Kidney capillary endothelial cell (primary cell): ENCODE measurements at regions not wholly inside any gene's neighbourhood (a gene's known extent, or its start where the extent isn't known, plus 50 kb on each side); places are given as distances from the start of the nearest gene placed in this dataset.
"Not testable (repeated sequence)": the region's sequence is repeated elsewhere in the genome, so short reads cannot be mapped to it uniquely, and the experiment has no call there.

Experiments
- DNase-seq: peaks from one replicate; pipeline ENCODE4 v3.0.0-alpha.2; 2018; ENCODE audit warnings: low spot score

DNA sequence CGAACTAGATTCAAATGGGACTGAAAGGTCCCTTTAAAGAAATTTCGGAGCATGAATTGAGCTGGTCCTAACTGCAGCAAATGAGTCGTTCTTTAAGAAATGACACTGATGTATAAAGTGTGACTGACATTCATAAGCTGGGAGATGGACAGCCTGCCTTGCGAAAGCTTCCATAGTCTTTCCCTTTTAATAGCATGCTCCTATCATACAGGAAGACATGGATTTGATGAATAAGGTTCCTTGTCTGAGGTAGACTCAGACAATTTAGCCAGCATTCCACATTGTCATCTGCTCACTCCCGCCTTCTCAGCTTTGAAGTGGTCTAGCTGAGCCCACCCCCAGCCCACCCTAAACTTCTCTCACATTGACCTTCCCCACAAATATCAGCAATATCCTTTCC is 264.9 kb downstream of the TSN start:
- no peak for DNase-seq

DNA sequence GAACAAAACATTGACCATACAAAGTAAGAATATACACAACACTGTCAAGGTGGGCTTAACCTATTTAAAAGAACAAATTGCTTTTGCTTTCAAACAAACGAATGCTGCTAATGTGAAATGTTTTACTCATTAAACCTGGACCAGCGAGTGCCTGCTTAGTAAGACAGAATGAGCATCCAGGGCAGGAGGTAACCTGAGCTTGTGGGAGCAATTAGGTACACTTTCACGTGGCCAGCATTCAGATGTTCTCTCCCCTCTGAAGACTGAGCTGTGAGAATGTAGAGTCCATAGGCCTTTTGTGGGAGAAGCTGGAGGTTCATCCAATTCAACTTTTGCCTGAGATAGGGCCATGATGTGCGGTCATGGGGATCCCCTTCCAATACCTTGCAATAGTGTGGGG is 266.5 kb downstream of the TSN start:
- DNase-seq = no peak

DNA sequence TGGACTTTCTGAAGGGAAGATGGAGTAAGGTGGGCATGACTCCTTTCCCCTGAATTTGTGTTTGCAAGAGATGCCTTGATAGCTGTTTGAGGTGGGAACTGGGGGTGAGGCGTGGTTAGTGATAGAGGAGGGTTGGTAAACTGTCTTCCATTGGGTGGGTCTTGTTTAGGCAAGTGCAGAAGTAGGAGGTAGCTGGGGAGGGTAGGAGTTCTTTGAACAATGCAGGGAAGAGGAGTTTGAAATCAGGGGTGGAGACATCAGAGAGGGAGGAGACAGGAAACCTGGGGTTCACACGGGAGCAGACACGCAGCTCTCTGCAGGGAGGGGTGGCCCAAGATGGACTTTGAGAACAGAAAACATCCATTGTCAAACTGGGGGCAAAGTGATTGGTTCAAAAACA is 267.1 kb downstream of the TSN start:
- no peak for DNase-seq

DNA sequence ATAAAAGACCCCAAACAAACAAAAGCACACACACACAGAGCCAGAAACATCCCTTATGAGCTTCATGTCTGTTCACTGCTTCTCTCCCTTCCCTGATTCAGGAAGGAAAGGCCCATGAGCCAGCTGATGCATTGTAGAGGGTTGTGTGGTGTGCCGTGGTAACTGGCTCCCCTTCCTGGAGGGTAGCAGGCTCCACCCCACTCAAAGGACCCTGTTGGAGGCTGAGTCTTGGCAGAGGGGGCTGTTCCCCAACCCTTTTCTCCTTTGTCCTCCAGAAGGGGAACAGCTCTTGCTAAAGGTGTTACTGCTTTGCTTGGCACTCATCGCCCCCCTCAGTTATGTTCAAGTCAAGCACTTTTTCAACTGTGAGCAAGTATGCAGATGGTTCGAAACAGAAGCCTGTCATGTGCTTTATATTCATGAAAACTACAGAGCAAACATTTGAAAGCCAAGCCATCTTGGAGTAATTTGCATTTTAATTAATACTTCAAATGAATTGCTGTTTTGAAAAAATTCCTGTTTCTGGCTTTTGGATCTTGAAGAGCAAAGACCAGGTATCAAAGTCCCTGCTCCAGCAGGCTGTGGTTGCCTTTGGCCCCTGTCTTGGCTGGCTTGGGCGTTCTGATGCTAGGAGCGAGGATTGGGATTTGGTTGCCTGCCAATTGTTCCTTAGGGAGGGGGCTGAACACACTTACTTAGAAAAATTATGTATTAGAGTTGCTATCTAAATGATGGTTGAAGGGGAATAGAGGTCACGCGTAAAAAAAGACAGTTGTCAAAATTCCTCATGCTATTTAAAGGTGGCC is 267.8 kb downstream of the TSN start:
- DNase-seq = no peak

DNA sequence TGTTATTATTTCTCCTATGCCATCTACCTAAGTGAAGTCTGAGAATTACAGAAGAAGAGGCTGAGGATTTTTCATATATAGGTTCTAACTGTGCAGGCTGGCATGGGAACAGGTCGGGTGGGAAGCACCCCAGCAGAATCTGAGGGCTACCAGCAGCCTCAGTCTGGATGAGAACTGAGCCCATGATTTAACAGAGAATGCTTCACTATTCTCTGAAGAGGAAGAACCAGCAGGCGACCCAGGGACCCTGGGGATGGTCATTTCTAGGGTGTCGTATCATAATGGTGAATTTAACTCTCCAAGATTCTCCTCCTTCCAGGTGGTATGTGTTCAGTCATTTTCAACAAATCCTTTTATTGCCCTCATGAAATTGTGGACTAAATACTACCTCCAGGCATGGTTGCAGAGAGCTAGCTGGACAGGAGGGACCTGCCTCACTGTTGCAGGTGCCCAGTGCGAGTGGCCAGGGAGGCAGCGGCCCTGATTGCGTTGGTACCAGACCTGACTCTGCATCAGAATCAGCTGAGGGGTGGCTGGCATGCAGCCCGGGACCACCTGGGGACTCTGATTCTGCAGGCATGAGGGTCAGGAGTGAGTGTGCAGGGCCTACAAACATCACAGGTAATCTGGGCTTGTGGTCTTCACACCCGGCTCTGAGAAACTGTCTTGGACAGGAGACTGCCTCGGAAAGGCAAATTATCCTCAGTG is 272.2 kb downstream of the TSN start:
- no peak for DNase-seq

DNA sequence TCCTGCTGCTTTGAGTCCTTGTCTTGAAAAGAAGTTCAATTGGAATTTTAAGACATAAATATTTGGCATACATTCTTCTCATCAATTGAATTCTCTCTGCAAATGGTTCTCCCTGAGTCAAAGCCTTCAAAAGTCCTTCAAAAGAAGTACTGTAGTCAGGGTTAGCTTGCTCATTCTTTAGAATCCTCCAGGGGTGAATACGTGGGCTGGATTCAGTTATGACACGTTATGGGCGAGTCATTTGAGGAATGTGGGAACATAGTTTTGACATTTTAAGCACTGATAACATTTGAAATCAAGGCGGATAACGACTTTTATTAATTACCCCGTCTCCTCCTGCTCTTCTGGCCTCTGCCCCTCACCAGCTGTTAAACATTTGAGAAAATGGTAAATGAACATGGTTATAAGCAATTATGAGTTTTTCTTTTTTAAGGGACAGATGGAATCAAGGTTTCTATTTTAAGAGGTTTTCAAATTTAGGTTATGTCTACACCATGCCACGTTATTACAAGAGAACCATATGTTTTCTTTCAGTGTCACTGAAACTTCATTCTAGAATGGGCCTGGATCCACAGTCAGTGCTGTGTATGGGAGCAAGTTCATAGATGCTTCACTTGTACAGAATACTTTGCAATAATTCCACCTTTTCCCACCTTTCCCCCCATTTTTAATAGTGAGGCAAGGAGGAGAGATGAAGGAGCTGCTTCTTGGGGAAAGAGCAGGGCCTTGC is 273.1 kb downstream of the TSN start:
- no peak for DNase-seq

DNA sequence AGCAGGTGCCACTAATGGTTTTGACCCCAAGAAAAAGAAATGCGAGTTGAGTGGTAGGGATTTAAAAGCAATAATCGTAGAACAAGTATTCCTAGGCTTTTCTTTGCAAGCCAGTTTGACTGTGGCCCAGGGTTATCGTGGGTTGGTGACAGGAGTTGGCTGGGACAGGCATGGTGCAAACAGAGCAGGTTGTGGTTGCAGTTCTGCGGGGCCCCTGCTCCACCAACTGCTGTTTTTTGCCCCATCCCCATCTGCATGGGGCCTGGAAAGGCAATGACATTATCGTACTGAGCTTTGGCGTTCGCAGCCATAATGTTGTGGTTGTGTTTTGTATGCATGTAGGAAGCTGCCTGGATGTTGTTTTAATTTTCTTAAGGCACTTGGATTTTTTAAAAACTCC is 274.0 kb downstream of the TSN start:
- DNase-seq = no peak

DNA sequence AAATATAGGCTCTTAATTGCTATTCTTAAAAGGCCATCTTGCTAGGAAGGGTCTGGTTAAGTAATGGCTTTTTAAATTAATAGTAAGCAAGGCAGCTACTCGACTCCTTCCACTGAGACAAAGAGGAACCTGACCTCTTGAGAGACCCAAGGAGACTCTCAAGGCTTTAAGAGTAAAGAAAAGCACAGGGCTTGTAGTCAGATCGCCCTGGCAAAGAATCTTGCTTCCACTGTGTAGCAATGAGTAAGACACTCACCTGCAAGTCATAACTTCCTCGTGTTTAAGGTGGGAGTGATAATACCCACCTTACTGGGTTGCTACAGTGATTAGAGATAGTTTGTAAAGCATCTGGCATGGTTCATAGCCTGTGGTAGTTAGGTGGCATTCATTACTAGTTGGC is 274.5 kb downstream of the TSN start:
- no peak for DNase-seq

DNA sequence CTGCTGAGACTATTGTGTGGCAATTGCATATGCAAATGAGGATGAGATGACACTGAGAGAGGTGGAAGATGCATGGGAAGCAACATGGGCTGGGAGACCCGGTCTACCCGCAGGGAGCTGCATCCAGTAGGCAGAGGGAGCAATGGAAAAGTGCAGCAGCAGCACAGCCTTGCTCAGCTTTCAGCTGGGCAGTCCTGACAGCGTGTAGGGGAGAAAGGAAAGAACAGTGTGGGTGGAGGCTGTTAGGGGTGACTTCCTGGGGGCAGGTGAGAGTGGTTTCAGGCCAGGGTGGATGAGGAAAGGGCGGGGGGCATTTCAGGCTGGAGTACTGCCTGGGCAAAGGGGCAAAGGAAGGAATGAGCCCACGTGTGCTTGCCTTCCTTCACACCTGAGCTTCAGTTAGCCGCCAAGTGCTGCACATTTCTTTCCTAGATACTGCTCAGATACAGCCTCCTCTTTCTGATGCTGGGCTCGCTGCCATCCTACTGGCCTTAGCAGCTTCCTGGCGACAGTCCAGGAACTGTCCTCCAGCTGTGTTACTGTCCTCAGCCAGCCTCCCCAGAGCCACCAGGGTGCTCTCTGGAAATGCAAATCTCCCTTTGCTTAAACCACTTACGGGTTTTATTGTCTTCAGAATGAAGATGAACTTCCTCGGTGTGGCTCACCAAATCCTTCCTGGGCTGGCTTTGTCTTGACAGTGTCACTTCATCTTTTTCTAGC is 276.3 kb downstream of the TSN start:
- DNase-seq = no peak

DNA sequence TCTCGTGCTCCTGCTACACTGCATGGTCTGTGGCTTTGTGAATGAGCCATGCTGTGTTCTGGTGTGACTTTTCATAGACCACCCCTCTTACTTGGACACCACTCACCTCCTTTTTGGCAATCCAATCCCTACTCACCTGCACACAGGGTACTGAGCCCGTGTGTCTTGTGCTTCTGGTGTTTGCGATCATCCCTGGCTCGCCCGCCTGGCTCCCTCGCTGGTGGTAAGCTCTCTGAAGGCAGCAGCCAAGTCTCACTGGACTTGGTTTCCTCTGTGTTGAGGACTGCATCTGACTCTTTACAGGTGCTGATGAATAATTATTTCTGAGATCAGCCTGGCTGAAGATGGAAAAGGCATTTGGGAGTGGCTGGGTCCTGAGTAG is 276.8 kb downstream of the TSN start:
- DNase-seq = no peak

DNA sequence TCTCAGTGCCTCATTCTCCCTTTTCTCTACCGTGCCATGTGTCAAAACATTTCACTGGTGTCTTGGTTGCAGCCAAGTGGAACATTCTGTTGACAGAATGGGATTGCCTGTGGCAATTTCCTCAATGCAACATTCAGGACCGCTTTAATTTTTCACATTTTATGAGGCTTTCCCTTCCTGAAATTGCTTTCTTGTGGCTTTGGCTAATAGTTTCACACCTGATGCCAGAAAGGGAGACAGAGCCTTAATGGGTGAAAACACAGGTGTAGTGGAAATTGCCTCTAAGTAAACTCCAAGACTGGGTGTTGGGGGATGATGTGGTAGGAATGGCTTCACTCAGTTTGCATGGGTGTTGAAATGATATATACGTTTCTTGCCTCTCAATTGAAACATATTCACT is 278.3 kb downstream of the TSN start:
- no peak for DNase-seq

DNA sequence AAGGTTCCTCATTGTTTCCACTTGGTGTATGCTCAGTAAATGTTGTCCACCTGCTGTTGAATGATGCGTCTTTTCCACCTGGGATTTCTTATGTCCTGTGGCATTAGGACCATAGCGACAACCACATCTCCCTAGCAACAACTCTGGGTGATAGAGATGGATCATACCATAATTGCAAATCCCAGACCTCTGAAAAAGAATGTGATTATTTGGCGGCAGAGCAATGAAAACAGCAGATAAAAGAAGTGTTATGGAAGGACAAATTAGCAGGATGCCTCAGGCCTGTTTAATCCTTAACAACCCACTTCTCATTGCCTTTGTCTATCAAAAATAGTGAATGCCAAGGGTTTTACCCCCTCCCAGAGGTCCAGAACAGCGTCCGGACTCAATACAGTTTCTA is 278.9 kb downstream of the TSN start:
- no peak for DNase-seq

DNA sequence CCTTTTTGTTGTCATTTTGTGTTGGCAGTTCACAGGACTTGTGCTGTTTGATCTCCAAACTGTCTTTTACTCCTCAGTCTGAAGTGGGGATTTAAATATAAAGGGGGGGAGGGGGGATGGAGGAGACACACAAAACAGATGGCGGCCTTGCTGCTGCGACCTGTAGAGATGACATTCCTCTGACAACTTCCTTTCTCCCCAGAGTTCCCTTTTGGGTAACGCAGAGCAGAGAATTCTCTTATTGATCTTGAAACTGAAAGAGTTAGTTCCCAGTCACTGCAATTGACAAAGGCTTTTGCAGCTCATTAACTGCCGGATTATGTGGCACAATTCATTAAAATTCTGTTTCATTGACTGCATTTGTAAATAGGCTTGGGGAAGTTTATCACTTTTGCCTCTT is 279.3 kb downstream of the TSN start:
- no peak for DNase-seq

DNA sequence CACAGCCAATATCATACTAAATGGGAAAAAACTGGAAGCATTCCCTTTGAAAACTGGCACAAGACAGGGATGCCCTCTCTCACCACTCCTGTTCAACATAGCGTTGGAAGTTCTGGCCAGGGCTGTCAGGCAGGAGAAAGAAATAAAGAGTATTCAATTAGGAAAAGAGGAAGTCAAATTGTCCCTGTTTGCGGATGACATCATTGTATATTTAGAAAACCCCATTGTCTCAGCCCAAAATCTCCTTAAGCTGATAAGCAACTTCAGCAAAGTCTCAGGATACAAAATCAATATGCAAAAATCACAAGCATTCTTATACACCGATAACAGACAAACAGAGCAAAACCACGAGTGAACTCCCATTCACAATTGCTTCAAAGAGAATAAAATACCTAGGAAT is 283.4 kb downstream of the TSN start:
- DNase-seq = not testable (repeated sequence)

DNA sequence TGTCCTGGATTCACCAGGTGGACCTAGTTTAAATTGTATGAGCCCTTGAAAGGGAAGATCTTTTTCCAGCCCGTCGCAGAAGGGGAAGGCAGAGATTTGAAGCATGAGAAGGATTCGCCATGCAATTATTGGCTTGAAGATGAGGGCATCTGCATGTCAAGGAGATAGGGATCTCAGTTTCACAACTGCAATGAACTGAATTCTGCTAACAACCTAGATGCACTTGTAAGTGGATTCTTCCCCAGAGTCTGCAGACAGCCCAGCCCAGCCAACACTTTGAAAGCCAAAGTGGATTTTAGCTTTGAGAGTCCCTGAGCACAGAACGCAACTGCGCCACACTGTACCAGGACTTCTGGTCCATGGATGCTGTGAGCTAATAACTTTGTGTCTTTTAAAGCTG is 286.0 kb downstream of the TSN start:
- DNase-seq = no peak

DNA sequence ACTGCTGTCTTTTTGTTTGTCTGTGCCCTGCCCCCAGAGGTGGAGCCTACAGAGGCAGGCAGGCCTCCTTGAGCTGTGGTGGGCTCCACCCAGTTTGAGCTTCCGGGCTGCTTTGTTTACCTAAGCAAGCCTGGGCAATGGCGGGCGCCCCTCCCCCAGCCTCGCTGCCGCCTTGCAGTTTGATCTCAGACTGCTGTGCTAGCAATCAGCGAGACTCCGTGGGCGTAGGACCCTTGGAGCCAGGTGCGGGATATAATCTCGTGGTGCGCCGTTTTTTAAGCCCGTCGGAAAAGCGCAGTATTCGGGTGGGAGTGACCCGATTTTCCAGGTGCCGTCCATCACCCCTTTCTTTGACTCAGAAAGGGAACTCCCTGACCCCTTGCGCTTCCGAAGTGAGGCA is 296.2 kb downstream of the TSN start:
- not testable (repeated sequence) for DNase-seq

DNA sequence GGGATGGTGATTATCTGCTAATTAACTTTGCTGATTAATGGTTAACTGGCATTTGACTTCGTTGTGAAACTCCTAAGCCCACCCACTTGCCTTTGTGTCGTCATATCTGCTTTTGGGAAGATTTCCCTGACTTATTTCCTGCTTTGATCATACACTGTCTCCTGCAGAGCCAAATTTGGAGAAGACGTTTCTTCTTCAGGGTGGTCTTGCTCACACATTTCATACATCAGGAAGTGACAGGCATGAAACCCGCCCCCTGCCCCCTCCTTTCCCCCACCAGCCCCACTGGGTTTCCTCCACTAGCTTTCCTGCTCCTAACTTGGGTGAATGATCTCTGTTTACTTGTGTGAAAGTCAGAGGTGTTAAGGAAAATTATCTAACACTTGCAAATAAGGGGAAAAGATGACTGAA is 300.1 kb downstream of the TSN start:
- no peak for DNase-seq

DNA sequence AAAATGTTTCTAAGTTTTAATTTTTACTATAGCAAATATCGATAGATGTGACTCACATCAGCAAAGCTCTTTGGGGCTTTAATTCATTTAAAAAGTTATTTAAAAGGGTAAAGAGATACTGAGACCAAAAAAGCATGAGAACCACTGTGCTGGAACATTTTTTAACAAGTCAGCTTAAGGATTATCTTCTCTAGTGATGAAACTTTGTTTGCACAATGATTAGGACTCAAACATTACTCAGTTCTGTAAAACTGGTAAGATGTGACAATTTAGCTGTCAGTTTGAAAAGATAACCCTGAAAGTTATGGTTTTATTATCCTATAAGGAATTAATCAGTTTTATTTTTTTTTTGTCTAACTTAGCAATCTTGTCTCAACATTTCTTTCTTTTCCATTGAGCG is 301.4 kb downstream of the TSN start:
- DNase-seq = no peak

DNA sequence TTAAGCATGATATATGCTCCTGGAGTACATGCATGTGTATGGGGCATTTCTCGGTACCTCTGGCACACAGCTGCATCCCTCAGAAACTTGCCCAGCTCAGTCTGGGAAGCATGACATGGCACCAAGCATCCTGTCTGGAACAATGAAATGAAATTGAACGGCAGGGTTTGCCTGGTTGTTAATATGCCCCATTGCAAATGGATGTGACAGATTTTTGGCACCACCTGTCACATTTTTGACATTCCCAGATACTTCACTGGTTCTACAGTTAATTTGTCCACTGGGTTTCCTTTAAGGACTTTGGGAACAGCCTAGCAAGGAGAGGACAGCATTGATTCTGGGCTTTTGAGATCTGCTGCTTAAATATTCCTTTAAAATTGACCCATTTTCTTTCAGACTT is 305.8 kb downstream of the TSN start:
- DNase-seq = peak; percentile 49

DNA sequence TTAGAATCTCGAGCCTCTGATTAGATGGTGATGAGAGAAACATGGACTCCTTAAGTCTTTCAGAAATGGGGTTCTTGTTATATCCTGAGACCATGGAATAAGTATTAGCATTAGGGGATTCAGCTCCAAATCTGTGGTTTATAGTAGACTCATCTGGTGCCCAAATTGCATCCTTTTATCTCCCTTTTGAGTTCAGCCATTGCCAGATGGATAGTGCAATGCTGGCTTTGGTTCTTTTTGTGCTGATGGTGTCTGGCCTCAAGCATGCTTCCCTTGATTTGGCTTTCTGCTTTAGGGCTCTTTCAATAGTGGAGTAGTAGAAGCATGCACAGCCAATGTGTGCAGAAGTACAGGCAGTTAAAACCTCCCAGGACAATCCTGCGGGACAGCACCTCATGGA is 306.4 kb downstream of the TSN start:
- DNase-seq = no peak

DNA sequence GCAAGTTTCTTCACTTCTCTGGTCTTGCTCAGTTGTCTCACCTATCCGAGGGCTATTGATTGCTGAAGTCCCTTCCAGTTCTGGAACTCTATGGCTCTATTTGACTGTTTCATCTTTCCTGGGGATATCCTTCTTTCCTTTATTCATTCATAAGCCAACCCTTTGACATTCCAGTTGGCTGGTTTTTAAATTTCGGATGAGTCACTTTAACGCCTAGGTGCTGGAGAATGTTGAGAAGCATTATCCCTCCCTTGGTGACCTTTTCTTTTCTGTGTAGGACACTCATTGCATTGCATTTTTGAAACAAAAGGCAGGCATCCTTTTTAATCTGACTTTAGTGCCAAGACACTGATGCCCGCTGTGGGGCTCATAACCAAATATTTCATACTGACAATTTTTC is 307.1 kb downstream of the TSN start:
- DNase-seq = no peak

DNA sequence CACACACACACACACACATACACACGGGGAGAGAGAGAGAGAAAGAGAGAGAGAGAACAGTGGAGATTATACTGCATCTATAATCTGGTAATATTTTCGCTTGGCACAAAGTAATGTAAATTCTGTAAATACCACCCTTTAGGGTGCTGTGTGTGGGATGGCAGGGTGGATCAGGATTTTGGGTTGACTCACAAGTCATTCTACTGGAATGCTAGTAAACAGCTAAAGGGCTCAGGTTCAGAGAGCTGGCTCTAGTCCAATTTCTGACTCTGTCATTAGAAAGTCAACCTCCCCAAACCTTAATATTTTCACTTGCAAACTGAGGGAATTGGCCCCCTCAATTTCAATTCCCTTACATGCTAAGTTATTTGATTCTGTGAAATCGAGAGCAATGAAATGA is 308.3 kb downstream of the TSN start:
- DNase-seq = no peak
